HG02588 (cell line): ENCODE measurements at regions not wholly inside any gene's neighbourhood (a gene's known extent, or its start where the extent isn't known, plus 50 kb on each side); places are given as distances from the start of the nearest gene placed in this dataset.

Source experiments
- ATAC-seq: cut with Tn5 transposase; IDR thresholded peaks from one replicate; pipeline ENCODE4 v1.9.1; 2021; ENCODE audit warnings: mild to moderate bottlenecking, moderate library complexity; ENCODE audit not compliant: unreplicated experiment

GRCh38 chr2:42108852-42109251, 60.3 kb upstream of the EML4 start:
- no peak for ATAC-seq

- no peak for ATAC-seq
These were observed 59.1 kb upstream of the EML4 start for GRCh38 chr2:42109959-42110640.

GRCh38 chr2:42110641-42111322, 58.4 kb upstream of the EML4 start:
- ATAC-seq: no peak

- no peak for ATAC-seq
These were observed 56.7 kb upstream of the EML4 start for GRCh38 chr2:42112418-42112817.

GRCh38 chr2:42113452-42113851, 55.7 kb upstream of the EML4 start:
- no peak for ATAC-seq

- ATAC-seq: no peak
These were observed 55.1 kb upstream of the EML4 start for GRCh38 chr2:42114091-42114490.

GRCh38 chr2:42115588-42115987, 53.6 kb upstream of the EML4 start:
- no peak for ATAC-seq

- no peak for ATAC-seq
These were observed 52.7 kb upstream of the EML4 start for GRCh38 chr2:42116195-42117181.

GRCh38 chr2:42117182-42117579, 52.0 kb upstream of the EML4 start:
- ATAC-seq: no peak

GRCh38 chr2:42117923-42118753, 51.0 kb upstream of the EML4 start:
- peak; percentile 86 for ATAC-seq

- no peak for ATAC-seq
These were observed 50.2 kb upstream of the EML4 start for GRCh38 chr2:42118754-42119569.
